NCI-H1417 treated with DMSO at 0.1 percent for 48 hours (cell line): ENCODE measurements at regions not wholly inside any gene's neighbourhood (a gene's known extent, or its start where the extent isn't known, plus 50 kb on each side); places are given as distances from the start of the nearest gene placed in this dataset.
"Not testable (repeated sequence)": the region's sequence is repeated elsewhere in the genome, so short reads cannot be mapped to it uniquely, and the experiment has no call there.

Experiments
- DNase-seq: peaks from one replicate; lab custom pipeline; 2025; lab: John Stamatoyannopoulos, UW

- DNase-seq, result not testable (repeated sequence)
These were observed 1188.4 kb downstream of the TMEM121 start for GRCh38 chr14:106714446-106715428.

- not testable (repeated sequence) for DNase-seq
These were observed 1191.2 kb downstream of the TMEM121 start for GRCh38 chr14:106717544-106717943.

GRCh38 chr14:106719880-106720279, 1193.5 kb downstream of the TMEM121 start:
- not testable (repeated sequence) for DNase-seq

- DNase-seq, result not testable (repeated sequence)
These were observed 1195.5 kb downstream of the TMEM121 start for GRCh38 chr14:106721926-106722325.

GRCh38 chr14:106722813-106723687, 1196.7 kb downstream of the TMEM121 start:
- not testable (repeated sequence) for DNase-seq

- not testable (repeated sequence) for DNase-seq
These were observed 1201.6 kb downstream of the TMEM121 start for GRCh38 chr14:106727962-106728361.

- no peak for DNase-seq
These were observed 1202.2 kb downstream of the TMEM121 start for GRCh38 chr14:106728611-106729010.

GRCh38 chr14:106729551-106729950, 1203.2 kb downstream of the TMEM121 start:
- no peak for DNase-seq

GRCh38 chr14:106733771-106734170, 1207.4 kb downstream of the TMEM121 start:
- DNase-seq, result no peak

- DNase-seq, result no peak
These were observed 1210.6 kb downstream of the TMEM121 start for GRCh38 chr14:106737021-106737420.

GRCh38 chr14:106738075-106738474, 1211.7 kb downstream of the TMEM121 start:
- DNase-seq, result no peak

- not testable (repeated sequence) for DNase-seq
These were observed 1212.3 kb downstream of the TMEM121 start for GRCh38 chr14:106738598-106739258.

GRCh38 chr14:106741086-106741827, 1214.9 kb downstream of the TMEM121 start:
- DNase-seq, result not testable (repeated sequence)

- not testable (repeated sequence) for DNase-seq
These were observed 1218.8 kb downstream of the TMEM121 start for GRCh38 chr14:106745016-106745767.

- not testable (repeated sequence) for DNase-seq
These were observed 1223.7 kb downstream of the TMEM121 start for GRCh38 chr14:106750089-106750488.

- not testable (repeated sequence) for DNase-seq
These were observed 1227.4 kb downstream of the TMEM121 start for GRCh38 chr14:106753751-106754150.

GRCh38 chr14:106757444-106757843, 1231.1 kb downstream of the TMEM121 start:
- not testable (repeated sequence) for DNase-seq

- not testable (repeated sequence) for DNase-seq
These were observed 1235.8 kb downstream of the TMEM121 start for GRCh38 chr14:106761886-106762816.

- not testable (repeated sequence) for DNase-seq
These were observed 1238.6 kb downstream of the TMEM121 start for GRCh38 chr14:106764968-106765369.
